ENCODE measurements at regions not wholly inside any gene's neighbourhood (a gene's known extent, or its start where the extent isn't known, plus 50 kb on each side); places are given as distances from the start of the nearest gene placed in this dataset.

DNA sequence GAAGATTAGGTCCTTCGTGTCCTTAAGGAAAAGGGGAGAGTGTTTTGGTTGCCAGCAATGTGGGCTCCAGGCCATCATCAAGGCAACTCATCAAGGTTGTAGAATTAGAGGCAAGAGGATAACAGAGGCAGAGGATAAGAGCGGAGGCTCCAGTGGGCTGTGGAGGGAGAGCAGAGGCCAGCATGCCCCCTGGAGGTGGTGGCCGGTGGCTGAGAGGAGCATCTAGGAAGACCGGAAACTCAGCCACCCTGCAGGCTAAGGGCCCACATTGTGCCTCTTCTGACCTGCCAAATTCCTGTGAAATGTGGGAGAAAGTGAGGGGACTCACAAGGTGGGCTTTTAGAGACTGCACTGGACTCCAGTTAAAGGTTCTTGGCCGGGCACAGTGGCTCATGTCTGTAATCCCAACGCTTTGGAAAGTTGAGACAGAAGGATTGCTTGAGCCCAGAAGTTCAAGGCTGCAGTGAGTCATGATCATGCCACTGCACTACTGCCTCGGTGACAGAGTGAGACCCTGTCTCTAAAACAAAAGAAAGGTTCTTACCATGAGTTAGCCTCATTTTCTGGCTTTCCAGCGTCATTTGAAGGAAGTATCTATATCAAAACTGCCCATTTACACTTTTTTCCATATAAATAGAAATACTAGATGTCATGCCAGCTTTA is 62.7 kb upstream of the ADORA2B start:
- no peaks in the 10 kb centered on the region for H3K27me3 ChIP-seq (ENCODE audit: control insufficient read depth, insufficient read depth, low read length)
- H3K79me2 ChIP-seq (ENCODE audit: control insufficient read depth, insufficient read depth, low read length) = no peaks in the 10 kb centered on the region
- no peaks in the 10 kb centered on the region for H3K4me1 ChIP-seq (ENCODE audit: control insufficient read depth, extremely low read depth, insufficient read depth, low read length)
- H3K36me3 ChIP-seq (ENCODE audit: control insufficient read depth, insufficient read depth, low read length) = no peaks in the 10 kb centered on the region
- no peak overlapping the region for H3K9ac ChIP-seq (ENCODE audit: insufficient read depth, low read length)
- H3K27ac ChIP-seq (ENCODE audit: insufficient read depth, low read length) = no peak overlapping the region
- no peak overlapping the region for H2AFZ ChIP-seq (ENCODE audit: low read length)
- no peak overlapping the region for H3K4me3 ChIP-seq (replicated peaks in 1 of 4; ENCODE audit: control extremely low read depth in 1 of 4, insufficient read depth in 1 of 4, low read depth in 3 of 4, low read length in 4 of 4)
- H3K9me3 ChIP-seq (ENCODE audit: control insufficient read depth, insufficient read depth, low read depth, low read length) = no peaks in the 10 kb centered on the region
- no peak for DNase-seq (ENCODE audit: low read depth in 2 of 2)
- no peaks in the 10 kb centered on the region for H4K20me1 ChIP-seq (ENCODE audit: control insufficient read depth, extremely low read depth, insufficient read depth, low read length)
- no peak overlapping the region for H3K4me2 ChIP-seq (ENCODE audit: extremely low read depth, insufficient read depth, low read length)
- TF ChIP-seq, protein P1, sequence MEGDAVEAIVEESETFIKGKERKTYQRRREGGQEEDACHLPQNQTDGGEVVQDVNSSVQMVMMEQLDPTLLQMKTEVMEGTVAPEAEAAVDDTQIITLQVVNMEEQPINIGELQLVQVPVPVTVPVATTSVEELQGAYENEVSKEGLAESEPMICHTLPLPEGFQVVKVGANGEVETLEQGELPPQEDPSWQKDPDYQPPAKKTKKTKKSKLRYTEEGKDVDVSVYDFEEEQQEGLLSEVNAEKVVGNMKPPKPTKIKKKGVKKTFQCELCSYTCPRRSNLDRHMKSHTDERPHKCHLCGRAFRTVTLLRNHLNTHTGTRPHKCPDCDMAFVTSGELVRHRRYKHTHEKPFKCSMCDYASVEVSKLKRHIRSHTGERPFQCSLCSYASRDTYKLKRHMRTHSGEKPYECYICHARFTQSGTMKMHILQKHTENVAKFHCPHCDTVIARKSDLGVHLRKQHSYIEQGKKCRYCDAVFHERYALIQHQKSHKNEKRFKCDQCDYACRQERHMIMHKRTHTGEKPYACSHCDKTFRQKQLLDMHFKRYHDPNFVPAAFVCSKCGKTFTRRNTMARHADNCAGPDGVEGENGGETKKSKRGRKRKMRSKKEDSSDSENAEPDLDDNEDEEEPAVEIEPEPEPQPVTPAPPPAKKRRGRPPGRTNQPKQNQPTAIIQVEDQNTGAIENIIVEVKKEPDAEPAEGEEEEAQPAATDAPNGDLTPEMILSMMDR (conservative IDR thresholded peaks at IDR 0.05 in 1 of 2, IDR thresholded peaks at IDR 0.05 in 1 of 2; ENCODE audit: low read depth in 1 of 2, low read length in 2 of 2) = no peak
- no peak for TF ChIP-seq EZH2 (IDR thresholded peaks at IDR 0.05; ENCODE audit: low read length, missing control alignments)

DNA sequence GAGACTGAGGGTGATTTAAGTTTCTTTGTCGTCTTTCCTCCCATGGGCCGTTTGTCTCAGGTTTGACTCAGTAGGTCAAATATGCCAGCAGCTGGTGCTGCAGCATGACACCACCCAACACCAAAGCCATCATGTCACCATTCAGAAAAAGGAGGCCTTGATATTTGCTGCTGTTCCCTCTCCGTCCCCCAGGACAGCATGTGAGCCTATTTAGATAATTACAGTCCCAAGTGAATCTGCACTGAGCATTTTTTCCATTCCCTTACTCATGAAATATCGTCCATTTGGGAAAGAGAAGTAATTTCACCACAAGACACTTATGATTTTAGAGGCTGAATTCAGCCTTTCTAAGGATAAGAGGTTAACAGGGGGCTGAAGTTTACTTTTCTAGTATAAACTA is 62.2 kb upstream of the ADORA2B start:
- no peak for TF ChIP-seq EZH2 (IDR thresholded peaks at IDR 0.05; ENCODE audit: low read length, missing control alignments)
- TF ChIP-seq, protein P1 (conservative IDR thresholded peaks at IDR 0.05 in 1 of 2, IDR thresholded peaks at IDR 0.05 in 1 of 2; ENCODE audit: low read depth in 1 of 2, low read length in 2 of 2) = no peak
- Histone ChIP-seq H3K4me3 (replicated peaks in 1 of 4; ENCODE audit: control extremely low read depth in 1 of 4, insufficient read depth in 1 of 4, low read depth in 3 of 4, low read length in 4 of 4) (no peak overlapping the region), H3K9me3 (ENCODE audit: control insufficient read depth, insufficient read depth, low read depth, low read length) (no peaks in the 10 kb centered on the region), H3K36me3 (ENCODE audit: control insufficient read depth, insufficient read depth, low read length) (no peaks in the 10 kb centered on the region), H4K20me1 (ENCODE audit: control insufficient read depth, extremely low read depth, insufficient read depth, low read length) (no peaks in the 10 kb centered on the region), H3K4me1 (ENCODE audit: control insufficient read depth, extremely low read depth, insufficient read depth, low read length) (no peaks in the 10 kb centered on the region), H3K4me2 (ENCODE audit: extremely low read depth, insufficient read depth, low read length) (no peak overlapping the region), H3K9ac (ENCODE audit: insufficient read depth, low read length) (no peak overlapping the region), H3K79me2 (ENCODE audit: control insufficient read depth, insufficient read depth, low read length) (no peaks in the 10 kb centered on the region), H2AFZ (ENCODE audit: low read length) (no peak overlapping the region), H3K27me3 (ENCODE audit: control insufficient read depth, insufficient read depth, low read length) (no peaks in the 10 kb centered on the region), H3K27ac (ENCODE audit: insufficient read depth, low read length) (no peak overlapping the region)
- no peak for DNase-seq (ENCODE audit: low read depth in 2 of 2)

DNA sequence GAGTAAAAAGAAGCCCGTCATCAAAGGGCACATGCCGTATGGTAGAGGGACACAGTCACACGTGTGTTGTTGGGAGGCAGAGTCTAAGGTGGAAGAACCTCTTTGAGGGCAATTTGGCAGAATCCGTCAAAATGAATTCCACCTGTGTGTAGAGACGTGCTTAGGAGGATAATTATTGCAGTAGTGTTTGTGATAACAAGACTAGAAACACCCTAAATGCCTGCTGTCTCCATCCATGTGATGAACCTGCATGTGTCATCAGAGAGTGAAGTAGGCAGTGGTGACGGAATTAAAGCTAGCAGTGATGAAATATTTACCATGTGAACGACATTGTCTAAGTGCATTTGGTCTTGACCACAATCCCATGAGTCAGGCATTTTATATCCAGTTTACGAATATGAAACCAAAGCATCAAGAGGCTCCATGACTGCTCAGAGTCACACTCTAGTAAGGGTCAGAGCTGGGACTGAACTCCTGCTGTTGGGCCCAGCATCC is 61.3 kb upstream of the ADORA2B start:
- H3K4me2 ChIP-seq (ENCODE audit: extremely low read depth, insufficient read depth, low read length) = no peak overlapping the region
- H4K20me1 ChIP-seq (ENCODE audit: control insufficient read depth, extremely low read depth, insufficient read depth, low read length) = no peaks in the 10 kb centered on the region
- H3K4me1 ChIP-seq (ENCODE audit: control insufficient read depth, extremely low read depth, insufficient read depth, low read length) = no peaks in the 10 kb centered on the region
- no peaks in the 10 kb centered on the region for H3K36me3 ChIP-seq (ENCODE audit: control insufficient read depth, insufficient read depth, low read length)
- no peaks in the 10 kb centered on the region for H3K79me2 ChIP-seq (ENCODE audit: control insufficient read depth, insufficient read depth, low read length)
- H3K9me3 ChIP-seq (ENCODE audit: control insufficient read depth, insufficient read depth, low read depth, low read length) = no peaks in the 10 kb centered on the region
- DNase-seq (ENCODE audit: low read depth in 2 of 2) = peak; percentile 85 to 91
- H3K27me3 ChIP-seq (ENCODE audit: control insufficient read depth, insufficient read depth, low read length) = no peaks in the 10 kb centered on the region
- no peak overlapping the region for H3K4me3 ChIP-seq (replicated peaks in 1 of 4; ENCODE audit: control extremely low read depth in 1 of 4, insufficient read depth in 1 of 4, low read depth in 3 of 4, low read length in 4 of 4)
- no peak overlapping the region for H3K27ac ChIP-seq (ENCODE audit: insufficient read depth, low read length)
- no peak overlapping the region for H2AFZ ChIP-seq (ENCODE audit: low read length)
- no peak overlapping the region for H3K9ac ChIP-seq (ENCODE audit: insufficient read depth, low read length)
- TF ChIP-seq EZH2 (IDR thresholded peaks at IDR 0.05; ENCODE audit: low read length, missing control alignments) = no peak
- TF ChIP-seq, protein P1 (conservative IDR thresholded peaks at IDR 0.05 in 1 of 2, IDR thresholded peaks at IDR 0.05 in 1 of 2; ENCODE audit: low read depth in 1 of 2, low read length in 2 of 2) = no peak

Measured in fibroblast of lung (primary cell).